HG03135 (cell line): ENCODE measurements at regions not wholly inside any gene's neighbourhood (a gene's known extent, or its start where the extent isn't known, plus 50 kb on each side); places are given as distances from the start of the nearest gene placed in this dataset.

Experiments
- ATAC-seq: cut with Tn5 transposase; IDR thresholded peaks from one replicate; pipeline ENCODE4 v1.9.1; 2021; ENCODE audit warnings: mild to moderate bottlenecking, moderate library complexity; ENCODE audit not compliant: unreplicated experiment

DNA sequence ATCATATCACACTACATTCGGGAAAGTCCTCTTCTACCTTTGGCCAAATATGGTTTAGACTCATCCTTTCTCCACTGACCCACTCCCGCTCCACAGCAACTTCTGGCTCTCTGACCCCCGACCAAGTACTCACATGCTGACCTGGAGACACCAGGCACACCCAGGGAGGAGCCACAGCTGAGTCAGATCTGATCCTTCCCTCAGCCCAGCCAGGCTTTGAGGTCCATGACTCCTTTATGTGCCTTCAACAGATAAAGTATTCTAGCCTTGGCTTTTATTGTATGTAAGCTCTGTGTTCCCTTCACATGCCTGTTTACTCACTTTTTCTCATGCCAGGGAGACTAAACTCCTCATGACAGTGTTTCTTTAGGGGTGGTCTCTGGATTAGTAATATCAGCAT lies 166.9 kb upstream of the UMPS start:
- no peak for ATAC-seq

DNA sequence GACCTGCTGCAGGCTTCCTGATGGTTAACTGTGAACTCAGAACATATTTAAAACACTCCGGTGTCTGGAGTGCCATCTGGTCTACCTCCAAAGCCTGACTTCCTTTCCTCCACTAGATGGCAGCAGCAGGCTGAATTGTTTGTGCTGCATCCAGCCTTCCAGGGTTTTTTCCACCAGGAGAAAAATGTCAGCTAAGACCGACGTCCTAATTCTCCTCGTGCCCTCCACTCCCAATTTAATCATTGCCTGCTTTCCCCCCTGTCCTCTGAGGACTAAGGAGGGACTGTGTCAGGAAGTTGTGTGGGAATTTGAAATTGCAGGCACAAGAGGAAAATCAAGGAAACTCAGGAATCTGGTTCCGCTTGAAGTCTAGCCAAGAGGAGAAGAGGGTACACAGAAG lies 165.2 kb upstream of the UMPS start:
- no peak for ATAC-seq

DNA sequence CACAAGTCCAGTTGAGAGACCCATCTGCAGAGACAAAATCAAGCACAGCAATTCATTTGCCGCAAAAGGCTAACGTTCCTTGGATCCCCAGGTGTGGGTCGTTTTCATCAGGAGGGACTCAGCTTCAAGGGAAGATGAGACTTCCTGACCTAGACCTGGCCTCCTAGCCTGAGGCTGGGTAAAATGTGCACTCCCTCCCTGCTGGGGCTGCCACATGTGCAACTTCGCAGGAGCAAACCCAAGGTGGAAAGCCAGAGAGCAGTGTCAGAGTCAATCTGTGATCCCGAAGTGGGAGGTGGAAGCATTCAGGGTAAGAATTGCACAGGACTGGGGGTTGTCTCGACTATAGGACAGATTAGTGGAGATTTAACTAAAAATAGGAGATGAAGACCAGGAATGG lies 164.7 kb upstream of the UMPS start:
- ATAC-seq, result no peak

DNA sequence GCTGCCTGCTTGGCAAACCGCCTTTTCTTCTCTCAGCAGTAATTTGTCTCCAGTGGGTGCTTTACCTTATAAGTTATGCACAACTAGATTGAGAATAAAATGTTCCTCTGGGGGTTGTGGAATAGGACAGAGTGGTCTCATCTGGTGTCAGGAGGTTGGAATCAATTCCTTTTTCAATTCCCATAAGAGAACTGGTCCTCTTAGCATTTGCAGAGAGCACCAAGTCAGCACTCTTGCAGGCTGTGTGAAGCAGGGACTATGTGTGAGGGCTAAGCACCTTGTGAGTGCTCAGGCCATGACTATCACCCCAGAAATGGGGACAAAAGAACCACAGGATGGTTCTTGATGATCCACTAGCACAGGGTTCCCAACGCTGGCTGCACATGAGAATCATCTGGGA lies 163.6 kb upstream of the UMPS start:
- ATAC-seq, result no peak

DNA sequence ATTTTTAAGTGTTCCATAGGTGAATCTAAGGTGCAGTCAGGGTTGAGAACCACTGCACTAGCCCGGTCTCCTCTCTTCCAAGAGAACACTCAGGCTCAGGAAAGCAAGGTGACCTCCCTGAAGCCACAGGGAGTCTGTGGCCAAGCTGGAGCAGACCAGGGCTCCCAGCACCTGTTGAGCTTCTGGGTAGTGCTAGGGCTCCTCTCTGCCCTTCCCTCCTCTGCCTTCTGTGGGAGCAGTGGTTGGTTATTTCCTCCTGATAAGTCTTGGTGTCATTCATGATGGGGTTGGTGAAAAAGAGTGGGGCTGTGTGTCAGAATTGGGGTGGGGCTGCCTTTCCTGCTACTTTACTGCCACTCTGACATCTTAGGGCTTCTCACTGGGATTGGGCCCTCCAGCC lies 163.1 kb upstream of the UMPS start:
- ATAC-seq, result no peak

DNA sequence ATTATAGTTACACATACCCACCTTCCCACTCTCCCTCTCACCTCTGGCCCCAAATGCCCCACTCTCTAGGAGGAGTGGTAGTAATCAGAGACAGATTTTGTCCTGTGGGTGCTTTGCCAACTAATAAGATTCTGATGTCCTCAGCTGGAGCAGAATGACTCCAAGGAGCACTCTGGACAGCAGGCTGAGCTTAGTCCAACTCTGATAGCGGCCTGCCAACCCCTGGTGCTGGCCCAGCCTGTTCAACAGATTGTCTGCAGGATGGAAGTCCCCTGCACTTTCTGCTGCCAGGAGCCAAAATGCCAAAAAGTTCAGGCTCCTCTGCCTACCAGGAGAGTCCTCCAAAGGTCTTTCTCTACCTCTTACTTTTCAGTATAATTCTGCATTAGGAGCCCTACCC lies 160.5 kb upstream of the UMPS start:
- ATAC-seq, result no peak

DNA sequence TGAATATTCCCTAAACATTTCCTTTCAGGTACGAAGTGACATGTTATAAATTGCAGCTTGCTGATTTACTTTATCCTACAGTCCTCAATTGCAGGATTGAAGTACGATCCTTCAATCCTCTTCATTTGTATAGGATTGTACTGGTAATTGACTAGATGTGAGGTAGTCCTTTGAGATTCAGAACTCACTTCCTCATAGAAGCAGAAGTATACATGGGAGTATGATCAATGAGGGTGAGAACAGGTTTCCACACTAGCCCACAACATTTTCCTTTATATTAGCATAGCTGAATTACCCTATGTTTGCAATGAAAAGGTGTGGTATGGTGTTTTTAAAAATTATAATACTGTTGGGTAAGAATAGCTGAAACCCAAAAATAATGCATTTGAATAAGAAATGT lies 160.0 kb upstream of the UMPS start:
- ATAC-seq, result no peak

DNA sequence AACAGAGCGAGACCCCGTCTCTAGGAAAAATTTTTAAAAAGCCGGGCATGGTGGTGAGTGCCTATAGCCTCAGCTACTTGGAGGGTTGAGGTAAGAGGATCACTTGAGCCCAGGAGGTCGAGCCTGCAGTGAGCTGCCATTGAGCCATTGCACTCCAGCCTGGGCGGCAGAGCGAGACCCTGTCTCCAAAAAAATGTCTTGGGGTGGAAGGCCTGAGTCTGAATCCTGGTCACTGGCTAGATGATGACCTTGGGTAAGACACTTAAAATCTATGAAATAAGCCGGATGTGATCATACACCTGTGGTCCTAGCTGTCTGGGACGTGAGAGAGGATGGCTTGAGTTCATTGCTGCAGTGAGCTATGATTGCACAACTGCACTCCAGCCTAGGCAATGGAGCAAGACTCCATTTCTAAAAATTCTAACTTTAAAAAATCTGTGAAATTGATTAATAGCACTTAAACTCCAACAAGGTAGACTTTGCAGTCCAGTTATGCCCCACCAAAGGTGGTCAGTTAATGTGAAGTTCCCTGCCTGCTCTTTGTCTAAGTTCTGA lies 157.3 kb upstream of the UMPS start:
- no peak for ATAC-seq

DNA sequence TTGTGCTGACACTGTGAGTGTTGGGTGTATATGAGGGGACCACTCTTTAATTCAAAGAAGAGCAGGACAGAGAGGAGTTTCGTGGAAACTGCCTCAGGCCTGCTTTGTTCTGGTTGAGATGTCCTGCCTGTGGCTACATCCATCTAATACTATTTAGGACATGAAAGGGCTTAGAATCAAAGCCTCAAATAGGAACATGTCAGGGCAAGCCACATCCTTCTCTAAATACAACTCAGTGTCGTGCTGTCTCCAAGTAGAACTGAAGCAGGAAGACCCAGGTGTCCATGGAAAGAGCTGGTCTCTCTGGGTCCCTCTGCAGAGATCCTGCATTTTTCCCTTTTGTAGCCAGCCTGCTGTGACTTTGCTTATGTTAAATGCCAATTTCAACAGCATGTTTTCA lies 156.2 kb upstream of the UMPS start:
- ATAC-seq, result no peak

DNA sequence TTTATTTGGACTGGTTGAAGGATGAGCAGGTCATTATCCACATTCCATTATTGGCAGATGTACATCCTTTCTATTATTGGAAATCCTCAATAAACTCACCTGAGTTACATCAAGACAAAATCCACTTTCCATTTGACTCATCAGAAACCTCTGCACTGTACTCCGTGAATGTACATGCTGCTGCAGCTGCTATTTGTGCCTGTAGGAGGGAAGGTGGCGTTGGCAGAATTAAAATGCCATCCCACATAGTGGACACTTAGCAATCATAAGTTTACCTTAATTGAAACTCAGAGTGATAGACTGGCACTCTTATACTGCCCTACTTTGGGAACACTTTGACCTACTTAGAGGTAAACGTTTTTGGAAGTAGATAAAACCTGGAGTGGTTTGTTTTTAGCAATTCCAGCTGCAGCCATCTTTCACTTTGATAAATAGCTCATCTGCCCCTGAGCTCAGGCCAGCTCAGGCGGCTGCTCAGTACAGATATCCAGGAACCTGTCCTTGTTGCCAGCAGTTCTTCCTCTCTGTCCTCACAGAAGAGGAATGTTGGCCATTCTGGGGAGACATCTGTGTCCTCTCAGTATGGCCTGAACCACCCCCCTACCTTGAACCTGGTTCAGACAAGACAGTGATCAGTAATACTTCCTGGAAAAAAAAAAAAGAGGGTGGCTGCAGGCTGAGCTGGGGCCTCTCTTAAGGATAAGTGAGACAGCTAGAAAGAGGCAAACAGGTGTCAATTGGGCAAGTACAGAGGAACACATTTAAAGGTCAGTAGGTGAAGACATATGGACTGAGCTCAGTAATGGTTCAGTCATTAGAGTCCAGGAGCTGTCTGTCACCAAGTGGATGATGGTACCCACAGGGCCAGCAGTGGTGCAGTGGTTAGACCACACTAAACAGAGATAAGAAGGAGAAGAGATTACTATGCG lies 153.4 kb upstream of the UMPS start:
- no peak for ATAC-seq

DNA sequence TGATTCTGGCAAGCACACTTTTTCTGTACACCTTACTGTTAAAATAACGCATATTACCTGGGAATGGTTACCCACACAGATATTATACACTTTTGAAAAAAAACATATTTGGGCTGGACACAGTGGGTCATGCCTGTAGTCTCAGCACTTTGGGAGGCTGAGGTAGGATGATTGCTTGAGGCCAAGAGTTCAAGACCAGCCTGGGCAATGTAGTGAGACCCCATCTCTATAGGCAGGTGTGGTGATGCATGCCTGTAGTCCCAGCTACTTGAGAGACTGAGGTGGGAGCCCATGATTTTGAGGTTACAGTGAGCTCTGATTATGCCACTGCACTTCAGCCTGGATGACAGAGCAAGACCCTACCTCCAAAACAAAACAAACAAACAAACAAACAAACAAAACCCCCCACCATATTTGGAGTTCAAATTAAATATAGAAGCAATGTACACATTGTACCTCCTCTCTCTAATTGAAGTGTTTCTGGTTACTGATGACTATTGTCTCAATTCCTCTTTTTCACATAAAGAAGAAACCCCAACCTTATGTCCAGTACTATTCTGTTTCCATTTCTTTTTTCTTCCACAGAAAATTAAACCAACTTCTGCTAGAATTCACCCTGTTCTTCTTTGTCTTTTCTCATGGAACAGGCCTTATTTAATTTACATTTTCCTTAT lies 152.6 kb upstream of the UMPS start:
- ATAC-seq, result peak; percentile 83

DNA sequence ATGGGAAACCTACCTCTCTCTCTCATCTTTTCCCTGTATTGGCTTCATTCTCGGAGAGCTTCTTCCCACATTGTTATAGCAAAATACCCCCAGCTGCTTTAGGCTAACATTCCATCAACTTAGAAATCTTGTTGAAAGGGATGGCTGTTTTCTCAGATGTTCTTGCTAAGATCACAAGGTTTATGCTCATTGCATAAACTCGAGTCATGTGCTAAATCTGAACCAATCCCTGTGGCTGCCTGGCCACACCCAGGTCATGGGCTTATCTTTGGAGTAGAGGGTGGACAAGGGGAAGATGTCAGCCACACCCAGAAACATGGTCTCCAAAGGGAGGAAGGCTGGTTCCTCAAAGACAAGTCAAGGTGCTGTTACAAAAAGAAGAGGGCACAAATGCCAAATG lies 150.6 kb upstream of the UMPS start:
- no peak for ATAC-seq

DNA sequence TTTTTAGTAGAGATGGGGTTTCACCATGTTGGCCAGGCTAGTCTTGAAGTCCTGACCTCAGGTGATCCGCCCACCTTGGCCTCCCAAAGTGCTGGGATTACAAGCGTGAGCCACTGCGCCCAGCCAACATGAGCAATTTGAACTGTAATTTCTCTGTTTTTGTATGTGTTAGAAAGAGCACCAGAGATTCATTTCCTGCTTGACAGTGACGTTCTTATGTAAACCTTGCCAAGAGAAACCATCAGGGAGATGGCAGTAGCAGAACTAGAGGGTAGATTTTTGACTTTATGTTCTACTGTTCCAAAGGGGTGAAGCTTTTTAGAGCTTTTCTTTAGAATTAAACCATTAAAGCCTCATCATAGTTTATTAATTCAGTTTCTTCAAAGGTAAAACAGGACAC lies 148.1 kb upstream of the UMPS start:
- no peak for ATAC-seq

DNA sequence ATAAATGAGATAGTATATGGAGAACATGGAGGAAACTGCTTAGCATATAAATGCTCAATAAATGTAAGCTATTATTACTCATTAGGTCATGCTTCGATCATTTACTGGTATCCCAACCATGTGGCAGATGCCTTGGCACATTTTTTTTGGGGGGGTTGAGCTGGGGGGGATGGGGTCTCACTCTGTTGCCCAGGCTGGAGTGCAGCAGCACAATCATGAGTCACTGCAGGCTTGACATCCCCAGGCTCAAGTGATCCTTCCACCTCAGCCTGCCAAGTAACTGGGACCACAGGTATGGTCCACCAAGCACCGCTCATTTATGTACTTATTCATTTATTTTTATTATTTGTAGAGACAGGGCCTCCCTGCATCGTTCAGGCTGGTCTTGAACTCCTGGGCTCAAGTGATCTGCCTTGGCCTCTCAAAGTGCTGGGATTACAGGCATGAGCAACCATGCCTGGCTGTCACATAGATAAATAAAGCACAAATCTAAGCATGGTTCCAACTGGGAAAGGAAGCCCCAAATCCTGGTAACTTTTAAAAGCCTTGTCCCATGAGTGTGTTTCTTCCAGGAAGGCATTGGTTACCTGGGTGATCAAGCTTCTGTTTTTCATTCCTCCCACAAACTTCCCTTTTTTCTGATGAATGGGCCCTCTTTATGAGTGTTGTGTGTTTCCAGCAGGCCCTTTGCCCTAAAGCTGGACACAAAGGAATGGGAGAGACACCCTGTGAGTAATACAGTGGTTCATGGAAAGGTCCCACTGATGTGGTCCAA lies 147.4 kb upstream of the UMPS start:
- ATAC-seq, result no peak

DNA sequence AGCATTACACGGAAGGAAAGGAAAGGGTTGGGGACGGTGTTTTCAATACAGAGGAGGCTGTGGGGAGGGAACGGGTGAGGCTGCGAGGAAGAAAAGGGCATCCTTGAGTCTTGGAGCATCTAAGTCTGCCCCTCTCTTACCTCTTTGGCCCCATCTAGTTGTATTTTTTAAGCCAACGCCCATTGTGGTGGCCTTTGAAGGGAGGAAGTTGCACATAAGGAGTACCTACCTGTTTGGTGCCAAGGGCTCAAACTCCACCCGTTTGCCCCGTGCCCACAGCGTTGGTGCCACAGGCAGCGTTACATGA lies 146.1 kb upstream of the UMPS start:
- no peak for ATAC-seq

DNA sequence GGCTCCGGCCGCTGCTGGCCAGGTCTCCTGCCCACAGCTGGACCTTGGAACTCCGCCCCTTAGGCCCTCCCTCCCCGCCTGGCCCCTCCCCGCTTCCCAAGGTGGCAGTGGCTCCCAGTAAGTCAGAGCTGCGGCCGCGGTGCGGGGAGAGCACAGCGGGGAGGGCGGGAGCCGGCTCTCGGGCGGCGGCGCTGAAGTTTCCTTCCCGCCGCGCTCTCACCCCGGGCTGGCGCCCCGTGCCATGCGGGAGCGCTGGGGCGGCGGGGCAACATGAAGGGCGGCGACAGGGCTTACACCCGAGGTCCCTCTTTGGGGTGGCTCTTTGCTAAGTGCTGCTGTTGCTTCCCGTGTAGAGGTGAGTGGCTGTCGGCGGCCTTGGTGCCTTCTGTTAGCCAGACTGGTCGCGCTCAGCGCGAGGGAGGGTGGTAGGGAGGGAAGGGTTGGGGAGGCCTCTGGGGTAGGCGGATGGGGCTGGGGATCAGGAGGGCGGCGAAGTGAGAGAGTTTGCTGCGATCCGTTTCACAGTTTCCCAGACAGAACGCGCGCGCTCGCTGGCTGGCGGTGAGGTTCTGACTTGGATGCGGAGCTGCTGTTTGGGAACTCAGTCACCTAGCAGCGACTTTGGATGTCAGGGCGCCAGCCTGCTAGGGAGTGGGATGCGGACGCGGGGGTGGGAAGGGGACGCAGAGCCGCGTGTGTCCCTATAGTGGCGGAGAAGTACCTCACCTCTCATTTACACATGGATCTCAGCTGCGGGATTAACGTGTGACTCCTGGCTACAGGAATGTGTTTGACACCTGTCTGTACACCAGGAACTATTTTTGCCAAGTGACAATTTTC lies 145.5 kb upstream of the UMPS start:
- ATAC-seq, result no peak

DNA sequence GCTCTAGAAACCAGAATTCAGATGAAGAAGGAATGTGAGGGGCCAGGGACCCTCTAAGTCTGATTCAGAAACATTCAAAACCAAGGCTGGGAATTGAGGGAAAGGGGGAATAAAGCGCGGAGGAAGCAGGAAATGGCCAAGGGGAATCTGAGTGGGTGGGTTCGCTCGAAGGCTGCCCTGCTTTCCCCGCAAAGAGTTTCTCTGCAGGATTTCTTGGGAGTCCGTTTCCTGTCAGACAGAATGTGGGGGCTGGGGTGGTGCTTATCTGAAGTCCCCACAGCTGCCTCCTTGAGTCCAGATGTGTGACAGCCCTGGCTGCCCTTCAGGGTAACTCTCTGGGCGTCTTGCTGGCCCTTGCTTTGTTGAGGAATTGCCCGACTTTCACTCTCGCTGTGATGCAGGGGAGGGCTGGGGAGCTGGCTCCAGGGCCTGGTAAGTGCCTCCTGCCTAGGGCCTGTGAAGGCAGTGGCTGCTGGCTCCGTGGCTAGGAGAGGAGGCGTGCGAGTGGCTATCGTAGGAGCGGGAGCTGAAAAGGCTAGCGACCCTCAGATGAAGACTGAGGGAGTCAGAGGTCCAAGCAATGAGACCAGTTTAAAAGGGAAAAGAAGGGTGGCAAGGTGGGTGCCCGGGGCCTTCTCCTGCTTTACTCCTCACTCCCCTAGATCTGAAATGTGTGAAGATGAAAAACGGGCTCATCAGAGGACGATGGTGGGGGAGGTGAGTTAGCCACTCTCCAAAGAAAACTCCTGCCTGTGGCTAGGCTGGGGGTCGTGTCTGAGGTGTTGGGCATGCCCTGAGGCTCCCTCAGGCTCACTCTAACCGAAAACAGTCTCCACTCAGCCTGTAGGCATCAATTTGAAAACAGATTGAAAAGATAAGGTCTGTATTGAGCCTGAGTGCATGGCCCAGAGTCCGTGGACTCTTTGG lies 143.9 kb upstream of the UMPS start:
- no peak for ATAC-seq

DNA sequence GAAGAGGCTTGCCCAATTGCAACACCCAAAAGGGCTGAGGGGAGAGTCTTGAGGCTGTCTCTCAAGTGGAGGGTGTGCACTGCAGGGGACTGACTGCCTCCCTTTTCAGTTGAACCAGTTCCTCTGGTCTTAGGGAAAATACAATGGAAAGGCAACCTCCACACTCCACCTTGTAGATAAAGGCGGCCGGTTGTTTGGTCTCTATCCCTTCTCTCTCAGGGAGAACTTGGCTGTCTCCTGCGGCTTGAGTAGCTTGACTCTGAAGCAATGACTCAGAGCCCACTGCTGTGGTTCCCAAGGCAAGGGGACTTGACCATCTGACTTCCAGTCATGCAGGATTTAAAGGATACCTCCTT lies 143.2 kb upstream of the UMPS start:
- ATAC-seq, result no peak

DNA sequence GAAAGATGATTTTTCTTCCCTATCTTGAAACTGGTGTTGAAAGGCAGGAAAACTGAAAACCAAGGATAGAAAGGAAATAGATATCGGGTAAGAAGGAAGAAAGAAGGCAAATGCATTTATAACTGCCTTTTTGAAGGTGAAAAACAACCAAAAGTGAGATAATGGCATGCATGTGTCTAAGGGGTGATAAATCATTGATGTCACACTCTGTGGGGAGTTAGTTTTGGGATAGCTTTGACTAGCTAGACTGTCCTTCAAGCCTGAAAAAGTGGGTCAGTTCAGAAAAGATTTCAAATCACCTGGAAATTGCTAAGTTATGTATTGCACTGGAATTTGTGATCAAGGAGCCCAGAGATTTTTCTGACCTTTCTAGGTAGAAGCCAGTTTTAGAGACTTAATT lies 142.2 kb upstream of the UMPS start:
- ATAC-seq, result no peak

DNA sequence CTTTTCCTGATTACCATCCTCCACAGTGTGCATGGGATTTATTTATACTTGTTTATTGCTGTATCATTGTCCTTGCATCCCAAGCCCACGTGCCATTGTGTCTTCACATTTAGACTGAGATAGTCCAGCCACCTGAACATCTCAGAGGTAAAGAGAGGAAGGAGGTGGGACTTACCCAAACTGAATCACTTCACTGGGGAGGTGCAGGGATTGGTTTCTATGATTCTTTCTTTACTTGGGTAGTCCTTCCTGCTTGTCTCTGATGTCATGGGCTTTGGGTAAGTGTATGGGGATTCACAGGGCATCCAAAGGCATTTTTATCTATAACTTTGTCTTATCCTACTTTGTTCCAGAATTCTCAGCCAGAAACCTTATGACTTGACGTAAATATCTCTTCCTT lies 141.5 kb upstream of the UMPS start:
- ATAC-seq, result no peak
